DND-41 (cell line): ENCODE measurements at regions not wholly inside any gene's neighbourhood (a gene's known extent, or its start where the extent isn't known, plus 50 kb on each side); places are given as distances from the start of the nearest gene placed in this dataset.

ENCODE experiments used
- EZH2 ChIP-seq: IDR thresholded peaks from 3 replicates; pipeline ENCODE4 v1.6.1; 2012; ENCODE audit warnings: borderline replicate concordance, low read depth, mild to moderate bottlenecking, moderate library complexity, low read length, inconsistent platforms; ENCODE audit not compliant: severe bottlenecking
- TF ChIP-seq, protein P1 (sequence below): IDR thresholded peaks from 2 replicates; pipeline ENCODE4 v1.5.1; 2012; ENCODE audit warnings: borderline replicate concordance, low read length, moderate library complexity, mild to moderate bottlenecking; ENCODE audit not compliant: poor library complexity, severe bottlenecking; ENCODE audit errors: extremely low read depth

GRCh38 chr14:89649451-89650075 lies 232.5 kb upstream of the FOXN3 start:
- TF ChIP-seq, protein P1, sequence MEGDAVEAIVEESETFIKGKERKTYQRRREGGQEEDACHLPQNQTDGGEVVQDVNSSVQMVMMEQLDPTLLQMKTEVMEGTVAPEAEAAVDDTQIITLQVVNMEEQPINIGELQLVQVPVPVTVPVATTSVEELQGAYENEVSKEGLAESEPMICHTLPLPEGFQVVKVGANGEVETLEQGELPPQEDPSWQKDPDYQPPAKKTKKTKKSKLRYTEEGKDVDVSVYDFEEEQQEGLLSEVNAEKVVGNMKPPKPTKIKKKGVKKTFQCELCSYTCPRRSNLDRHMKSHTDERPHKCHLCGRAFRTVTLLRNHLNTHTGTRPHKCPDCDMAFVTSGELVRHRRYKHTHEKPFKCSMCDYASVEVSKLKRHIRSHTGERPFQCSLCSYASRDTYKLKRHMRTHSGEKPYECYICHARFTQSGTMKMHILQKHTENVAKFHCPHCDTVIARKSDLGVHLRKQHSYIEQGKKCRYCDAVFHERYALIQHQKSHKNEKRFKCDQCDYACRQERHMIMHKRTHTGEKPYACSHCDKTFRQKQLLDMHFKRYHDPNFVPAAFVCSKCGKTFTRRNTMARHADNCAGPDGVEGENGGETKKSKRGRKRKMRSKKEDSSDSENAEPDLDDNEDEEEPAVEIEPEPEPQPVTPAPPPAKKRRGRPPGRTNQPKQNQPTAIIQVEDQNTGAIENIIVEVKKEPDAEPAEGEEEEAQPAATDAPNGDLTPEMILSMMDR, result no peak
- no peak for TF ChIP-seq EZH2
